Neuronal stem cell (in vitro differentiated cells): ENCODE measurements at regions not wholly inside any gene's neighbourhood (a gene's known extent, or its start where the extent isn't known, plus 50 kb on each side); places are given as distances from the start of the nearest gene placed in this dataset.
"Not testable (repeated sequence)": the region's sequence is repeated elsewhere in the genome, so short reads cannot be mapped to it uniquely, and the experiment has no call there.

ENCODE experiments used
- DNase-seq: peaks from one replicate; pipeline ENCODE4 v3.0.0-alpha.2; 2013; ENCODE audit warnings: low spot score
- H2AFZ ChIP-seq: one replicate; pipeline ENCODE4 v1.6.1; 2013; ENCODE audit warnings: mild to moderate bottlenecking, low read length, inconsistent platforms
- H2AK5ac ChIP-seq: 2 replicates; pipeline ENCODE4 v1.6.1; 2013; ENCODE audit warnings: low read depth, mild to moderate bottlenecking, inconsistent platforms, low read length, moderate library complexity, mixed read lengths
- H2BK120ac ChIP-seq: 2 replicates; pipeline ENCODE4 v1.6.1; 2013; ENCODE audit warnings: low read depth, mild to moderate bottlenecking, inconsistent platforms, low read length, moderate library complexity, mixed read lengths
- H2BK12ac ChIP-seq: one replicate; pipeline ENCODE4 v1.6.1; 2013; ENCODE audit warnings: low read length, inconsistent platforms
- H2BK15ac ChIP-seq: 2 replicates; pipeline ENCODE4 v1.6.1; 2013; ENCODE audit warnings: mild to moderate bottlenecking, low read length, inconsistent platforms, mixed read lengths
- H2BK5ac ChIP-seq: one replicate; pipeline ENCODE4 v1.6.1; 2013; ENCODE audit warnings: inconsistent platforms, mild to moderate bottlenecking, low read length, moderate library complexity
- H3K14ac ChIP-seq: one replicate; pipeline ENCODE4 v1.6.1; 2013; ENCODE audit warnings: low read length, inconsistent platforms
- H3K18ac ChIP-seq: 2 replicates; pipeline ENCODE4 v1.6.1; 2013; ENCODE audit warnings: low read length, inconsistent platforms
- H3K23ac ChIP-seq: 2 replicates; pipeline ENCODE4 v1.6.1; 2013; ENCODE audit warnings: low read depth, mild to moderate bottlenecking, mixed read lengths, low read length, inconsistent platforms; ENCODE audit not compliant: poor library complexity
- H3K27ac ChIP-seq: replicated peaks from 3 replicates; pipeline ENCODE4 v1.5.1; 2013; ENCODE audit warnings: low read length, inconsistent platforms
- H3K27me3 ChIP-seq, 3 experiments: 2 replicates each; pipeline ENCODE4 v1.6.1; 2013; ENCODE audit warnings: low read length in 3 of 3, mild to moderate bottlenecking in 2 of 3, inconsistent platforms in 1 of 3, low read depth in 1 of 3, mixed read lengths in 1 of 3, moderate library complexity in 1 of 3; ENCODE audit not compliant: control insufficient read depth in 3 of 3, insufficient read depth in 3 of 3
- H3K36me3 ChIP-seq, 2 donors: replicated peaks in 1 of 2; 2 replicates each; pipeline ENCODE4 v1.6.1; 2013; ENCODE audit warnings: low read length in 2 of 2; ENCODE audit not compliant: control insufficient read depth in 2 of 2, insufficient read depth in 2 of 2
- H3K4ac ChIP-seq: 2 replicates; pipeline ENCODE4 v1.6.1; 2013; ENCODE audit warnings: inconsistent platforms, mild to moderate bottlenecking, low read length, moderate library complexity
- H3K4me1 ChIP-seq, 2 donors: 1 replicate in 1 of 2; 2 replicates in 1 of 2; pipeline ENCODE4 v1.6.1; 2013; ENCODE audit warnings: low read length in 2 of 2, low read depth in 1 of 2; ENCODE audit not compliant: control insufficient read depth in 2 of 2, insufficient read depth in 1 of 2
- H3K4me2 ChIP-seq: one replicate; pipeline ENCODE4 v1.6.1; 2013; ENCODE audit warnings: mild to moderate bottlenecking, low read length, inconsistent platforms; ENCODE audit not compliant: insufficient read depth, poor library complexity, severe bottlenecking
- H3K4me3 ChIP-seq, 2 donors: 2 replicates each; pipeline ENCODE4 v1.5.1; 2013; ENCODE audit warnings: low read length in 2 of 2, mild to moderate bottlenecking in 2 of 2, inconsistent platforms in 1 of 2, moderate library complexity in 1 of 2
- H3K79me1 ChIP-seq: one replicate; pipeline ENCODE4 v1.6.1; 2013; ENCODE audit warnings: low read depth, mild to moderate bottlenecking, inconsistent platforms, low read length, moderate library complexity
- H3K9ac ChIP-seq: one replicate; pipeline ENCODE4 v1.6.1; 2013; ENCODE audit warnings: mild to moderate bottlenecking, low read depth, low read length, inconsistent platforms; ENCODE audit not compliant: poor library complexity
- H3K9me3 ChIP-seq, 2 donors: replicated peaks in 1 of 2; 2 replicates each; pipeline versions ENCODE3 to v1.6.1; 2013; ENCODE audit warnings: low read length in 2 of 2, mild to moderate bottlenecking in 2 of 2, inconsistent platforms in 1 of 2, low read depth in 1 of 2, mixed read lengths in 1 of 2, moderate library complexity in 1 of 2; ENCODE audit not compliant: control insufficient read depth in 2 of 2, insufficient read depth in 1 of 2
- H4K8ac ChIP-seq: one replicate; pipeline ENCODE4 v1.6.1; 2013; ENCODE audit warnings: low read depth, mild to moderate bottlenecking, inconsistent platforms, low read length, moderate library complexity
- H4K91ac ChIP-seq: one replicate; pipeline ENCODE4 v1.6.1; 2013; ENCODE audit warnings: low read length, low read depth, mild to moderate bottlenecking, inconsistent platforms; ENCODE audit not compliant: poor library complexity
- WGBS, 2 donors: extraction: QIAGEN DNeasy Blood & Tissue Kit; methylation state at CpG; one replicate each; pipeline ENCODE4 v1.1.7; 2013; ENCODE audit warnings: missing lambda C conversion rate in 2 of 2, mixed read lengths in 1 of 2; ENCODE audit not compliant: insufficient read length in 2 of 2, insufficient replicate concordance in 1 of 2; ENCODE audit errors: extremely low coverage in 2 of 2; 5-methylcytosine and 5-hydroxymethylcytosine counted together

DNA sequence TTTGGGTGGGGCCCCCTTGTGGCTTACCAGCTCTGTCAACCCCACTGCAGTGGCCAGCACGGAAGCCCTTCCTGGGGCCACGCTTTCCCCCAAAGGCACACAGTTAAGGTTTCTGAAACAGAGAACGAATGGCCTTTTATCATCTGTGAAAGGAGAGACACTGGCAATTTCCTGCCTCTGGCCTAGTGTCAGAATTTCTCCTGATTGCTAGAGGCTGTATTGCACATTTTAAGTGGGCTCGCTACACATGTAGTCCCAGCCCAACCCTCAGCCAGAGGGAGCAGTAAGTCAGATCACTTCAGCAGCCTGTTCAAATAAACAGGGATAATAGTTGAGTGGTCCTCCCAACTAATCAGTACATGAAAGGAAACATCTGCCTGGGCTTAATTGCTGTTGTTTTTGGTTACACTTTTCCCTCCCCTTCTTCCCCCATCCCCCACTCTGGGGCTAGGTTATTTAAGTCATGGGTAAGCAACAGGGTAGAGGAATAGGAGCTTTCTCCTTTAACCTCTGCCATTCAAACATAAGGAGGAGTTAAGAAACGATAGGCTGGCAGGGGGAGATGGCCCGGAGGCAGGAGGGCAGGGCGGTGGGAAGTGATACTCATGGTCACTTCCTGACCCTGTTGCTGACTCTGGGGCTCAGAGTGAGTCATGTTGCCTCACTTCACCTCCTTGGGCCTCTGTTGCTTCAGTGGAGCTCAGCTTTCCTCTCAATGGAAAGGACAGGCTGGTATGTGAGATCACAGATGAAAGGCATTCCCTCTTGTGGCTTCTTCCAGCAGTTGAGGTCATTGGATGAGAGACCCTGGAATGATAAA is 89.3 kb upstream of the IKBKE start:
- not testable (repeated sequence) for H3K36me3 ChIP-seq, H3K4me2 ChIP-seq, H2AFZ ChIP-seq, H3K9me3 ChIP-seq, H2AK5ac ChIP-seq, H3K4me3 ChIP-seq, DNase-seq, H3K27me3 ChIP-seq, H3K4me1 ChIP-seq, H2BK15ac ChIP-seq, H2BK120ac ChIP-seq, H4K8ac ChIP-seq, H3K9ac ChIP-seq, H3K79me1 ChIP-seq, H4K91ac ChIP-seq, H3K4ac ChIP-seq, H3K14ac ChIP-seq, H2BK5ac ChIP-seq, H3K23ac ChIP-seq, H2BK12ac ChIP-seq, H3K27ac ChIP-seq, H3K18ac ChIP-seq
- WGBS, 2 donors, result no CpG with 5 or more reads among the region's 7 CpGs

DNA sequence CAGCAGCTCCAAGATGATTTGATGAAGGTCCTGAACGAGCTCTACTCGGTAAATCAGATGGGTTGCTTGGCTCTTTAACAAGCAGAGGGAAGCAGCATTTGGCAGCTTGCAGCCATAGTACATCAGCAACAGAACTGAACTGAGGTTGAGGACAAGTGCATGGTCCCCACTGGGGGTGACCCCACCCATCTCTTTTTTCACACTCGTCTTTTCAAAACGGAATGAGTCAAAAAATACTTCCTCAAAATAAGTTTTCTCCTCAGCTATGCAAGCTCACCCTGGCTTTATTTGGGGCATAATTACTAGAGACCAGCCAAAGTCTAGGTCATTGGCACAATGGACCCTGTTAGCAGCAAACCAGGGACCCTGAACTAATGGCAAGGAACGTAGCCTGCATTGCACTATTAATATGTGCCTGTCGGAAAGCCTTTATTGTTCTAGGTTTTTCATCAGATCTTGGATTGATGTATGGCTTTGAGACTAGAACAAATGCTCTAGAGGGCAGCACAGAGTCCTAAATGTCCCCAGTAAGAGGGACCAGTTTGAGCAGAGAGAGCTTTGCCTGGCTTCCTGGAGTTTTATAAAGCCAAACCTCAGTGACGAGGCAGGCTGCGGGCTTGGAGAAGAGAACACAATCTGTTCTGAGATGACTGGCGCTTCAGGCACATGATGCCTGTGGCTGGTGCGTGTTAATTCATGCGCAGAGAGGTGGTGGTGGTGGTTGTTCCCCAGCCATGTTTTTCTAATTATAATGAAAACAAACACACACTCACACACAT is 86.1 kb upstream of the IKBKE start:
- H3K36me3 ChIP-seq, H2BK5ac ChIP-seq, H2AK5ac ChIP-seq, H3K79me1 ChIP-seq, H2BK15ac ChIP-seq, H3K27ac ChIP-seq, H4K8ac ChIP-seq, H2BK120ac ChIP-seq, H3K27me3 ChIP-seq, H3K4me2 ChIP-seq, DNase-seq, H3K9ac ChIP-seq, H2AFZ ChIP-seq, H3K4me1 ChIP-seq, H3K9me3 ChIP-seq, H3K4me3 ChIP-seq, H3K23ac ChIP-seq, H4K91ac ChIP-seq, H3K4ac ChIP-seq, H3K14ac ChIP-seq, H2BK12ac ChIP-seq, H3K18ac ChIP-seq: not testable (repeated sequence)
- no CpG with 5 or more reads among the region's 11 CpGs for WGBS, 2 donors

DNA sequence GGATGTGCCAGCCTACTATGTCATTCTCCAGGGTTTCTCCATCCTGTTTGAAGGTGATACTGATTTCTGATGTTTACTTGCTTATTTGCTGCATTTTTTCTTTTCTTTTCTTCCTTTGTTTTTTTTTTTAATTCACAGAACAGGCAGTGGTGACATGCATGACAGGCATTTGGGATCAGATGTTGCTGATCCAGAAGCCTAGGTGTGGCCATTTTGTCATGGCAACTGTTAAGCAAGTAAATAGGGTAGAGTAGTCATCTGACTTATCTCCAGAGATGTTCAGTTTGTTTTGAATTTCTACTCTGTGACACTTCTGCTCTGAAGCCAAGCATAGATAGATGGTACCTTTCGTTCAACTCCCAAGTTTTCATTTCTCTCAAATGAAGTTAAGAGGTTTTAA is 85.4 kb upstream of the IKBKE start:
- H3K23ac ChIP-seq, H2AFZ ChIP-seq, H3K18ac ChIP-seq, H2BK12ac ChIP-seq, H3K4me2 ChIP-seq, H3K4me3 ChIP-seq, H3K14ac ChIP-seq, H2BK5ac ChIP-seq, H3K27ac ChIP-seq, H2AK5ac ChIP-seq, H4K91ac ChIP-seq, H3K79me1 ChIP-seq, H3K4me1 ChIP-seq, H4K8ac ChIP-seq, H3K4ac ChIP-seq, DNase-seq, H2BK15ac ChIP-seq, H3K36me3 ChIP-seq, H3K27me3 ChIP-seq, H2BK120ac ChIP-seq, H3K9ac ChIP-seq, H3K9me3 ChIP-seq: not testable (repeated sequence)
- WGBS, 2 donors, result no CpG with 5 or more reads among the region's 1 CpG

- H2AK5ac ChIP-seq, H3K4me1 ChIP-seq, H3K9me3 ChIP-seq, H3K4me3 ChIP-seq, H2AFZ ChIP-seq, H3K14ac ChIP-seq, H4K8ac ChIP-seq, H2BK5ac ChIP-seq, H3K9ac ChIP-seq, H3K79me1 ChIP-seq, H4K91ac ChIP-seq, H2BK15ac ChIP-seq, H2BK12ac ChIP-seq, H3K27ac ChIP-seq, H2BK120ac ChIP-seq, H3K36me3 ChIP-seq, H3K23ac ChIP-seq, DNase-seq, H3K4ac ChIP-seq, H3K27me3 ChIP-seq, H3K4me2 ChIP-seq, H3K18ac ChIP-seq: not testable (repeated sequence)
- WGBS, 2 donors, result no CpG with 5 or more reads among the region's 5 CpGs
These were observed 82.6 kb upstream of the IKBKE start for GRCh38 chr1:206387631-206388030.
